ENCODE measurements at regions not wholly inside any gene's neighbourhood (a gene's known extent, or its start where the extent isn't known, plus 50 kb on each side); places are given as distances from the start of the nearest gene placed in this dataset.

- Mint-ChIP-seq H3K4me3 (no peak overlapping the region), H3K27me3 (peaks cover 5% of the 10 kb centered on the region), H3K27ac (no peak overlapping the region), H3K9me3 (ENCODE audit: low read depth) (no peaks in the 10 kb centered on the region), H3K4me1 (ENCODE audit: low read depth) (no peaks in the 10 kb centered on the region), H3K36me3 (no peaks in the 10 kb centered on the region)
These were observed 146.5 kb downstream of the GLI2 start for GRCh38 chr2:120881981-120882788.

DNA sequence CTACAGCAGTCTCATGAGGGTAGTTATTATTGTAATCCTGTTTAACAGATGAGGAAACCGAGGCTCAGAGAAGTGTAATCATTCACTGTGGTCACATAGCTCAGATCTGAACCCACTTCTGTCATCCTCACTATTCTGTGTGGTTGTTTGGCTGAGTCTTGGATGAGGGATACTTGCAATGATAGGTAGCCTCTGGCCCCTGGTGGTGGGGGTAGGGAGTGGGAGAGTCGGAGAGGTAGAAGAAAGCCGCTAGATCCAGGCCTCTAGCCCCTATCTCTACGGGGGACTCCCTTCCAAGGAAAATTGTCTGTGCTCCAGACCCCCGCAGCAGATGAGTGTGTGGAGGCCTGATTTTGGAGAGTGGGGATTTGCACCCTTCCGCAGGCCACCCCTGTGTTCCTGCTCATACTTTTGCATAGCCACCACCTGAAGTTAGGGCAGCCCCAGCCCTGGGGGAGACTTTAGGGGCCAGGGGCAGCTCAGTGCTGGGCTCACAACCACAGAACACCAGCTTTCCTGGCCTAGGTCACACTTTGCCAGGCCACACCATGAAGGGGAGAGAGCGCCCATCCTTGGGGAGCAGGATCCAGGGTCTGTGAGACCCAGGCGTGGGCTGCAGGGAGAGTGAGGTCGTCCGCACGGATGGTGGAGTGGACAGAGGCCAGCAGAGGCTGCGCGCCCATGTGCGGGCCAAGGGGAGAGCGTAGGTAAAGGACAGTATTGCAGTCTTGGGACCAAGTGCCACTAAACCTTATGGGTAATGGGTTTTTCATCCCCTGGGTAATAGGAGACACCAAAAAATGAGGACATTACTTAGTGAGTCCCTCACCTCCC, 148.2 kb downstream of the GLI2 start:
- Mint-ChIP-seq H3K27ac (no peak overlapping the region), H3K36me3 (no peaks in the 10 kb centered on the region), H3K27me3 (peaks cover under 1% of the 10 kb centered on the region), H3K4me3 (no peak overlapping the region), H3K9me3 (ENCODE audit: low read depth) (no peaks in the 10 kb centered on the region), H3K4me1 (ENCODE audit: low read depth) (no peaks in the 10 kb centered on the region)

- Mint-ChIP-seq H3K27me3 (no peaks in the 10 kb centered on the region), H3K27ac (no peak overlapping the region), H3K4me3 (no peak overlapping the region), H3K4me1 (ENCODE audit: low read depth) (no peaks in the 10 kb centered on the region), H3K36me3 (no peaks in the 10 kb centered on the region), H3K9me3 (ENCODE audit: low read depth) (no peaks in the 10 kb centered on the region)
These were observed 149.0 kb downstream of the GLI2 start for GRCh38 chr2:120884472-120885290.

DNA sequence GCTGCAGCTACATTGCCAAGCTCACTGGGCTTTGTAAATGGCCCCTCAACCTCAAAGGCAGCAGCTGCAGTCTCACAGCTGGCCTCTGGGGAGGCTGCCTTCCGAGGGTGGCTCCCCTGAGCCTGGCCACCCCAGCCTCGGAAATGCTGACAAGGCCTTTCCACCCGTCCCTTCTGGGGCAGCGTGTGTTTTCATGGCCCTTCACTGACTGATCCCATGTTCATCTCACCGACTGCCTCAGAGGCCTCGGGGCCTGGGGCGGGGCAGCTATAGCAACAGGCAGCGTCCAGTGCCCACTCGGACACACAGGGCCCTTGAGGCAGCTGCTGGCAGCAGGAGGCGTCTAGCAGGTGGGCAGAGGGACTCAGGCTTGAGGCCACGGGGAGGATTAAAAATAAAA, 149.7 kb downstream of the GLI2 start:
- H3K27ac Mint-ChIP-seq: no peak overlapping the region
- no peak overlapping the region for H3K4me3 Mint-ChIP-seq
- H3K27me3 Mint-ChIP-seq: no peaks in the 10 kb centered on the region
- H3K9me3 Mint-ChIP-seq (ENCODE audit: low read depth): no peaks in the 10 kb centered on the region
- no peaks in the 10 kb centered on the region for H3K4me1 Mint-ChIP-seq (ENCODE audit: low read depth)
- no peaks in the 10 kb centered on the region for H3K36me3 Mint-ChIP-seq

GRCh38 chr2:120885749-120886148, 150.1 kb downstream of the GLI2 start:
- Mint-ChIP-seq H3K4me3 (no peak overlapping the region), H3K27me3 (no peaks in the 10 kb centered on the region), H3K4me1 (ENCODE audit: low read depth) (no peaks in the 10 kb centered on the region), H3K27ac (no peak overlapping the region), H3K36me3 (no peaks in the 10 kb centered on the region), H3K9me3 (ENCODE audit: low read depth) (no peaks in the 10 kb centered on the region)

GRCh38 chr2:120886534-120887319, 151.1 kb downstream of the GLI2 start:
- no peaks in the 10 kb centered on the region for H3K9me3 Mint-ChIP-seq (ENCODE audit: low read depth)
- no peaks in the 10 kb centered on the region for H3K4me1 Mint-ChIP-seq (ENCODE audit: low read depth)
- H3K36me3 Mint-ChIP-seq: no peaks in the 10 kb centered on the region
- no peak overlapping the region for H3K27ac Mint-ChIP-seq
- H3K27me3 Mint-ChIP-seq: no peaks in the 10 kb centered on the region
- H3K4me3 Mint-ChIP-seq: no peak overlapping the region

GRCh38 chr2:120887320-120887697, 151.6 kb downstream of the GLI2 start:
- Mint-ChIP-seq H3K4me3 (no peak overlapping the region), H3K27me3 (no peaks in the 10 kb centered on the region), H3K9me3 (ENCODE audit: low read depth) (no peaks in the 10 kb centered on the region), H3K36me3 (no peaks in the 10 kb centered on the region), H3K4me1 (ENCODE audit: low read depth) (no peaks in the 10 kb centered on the region), H3K27ac (no peak overlapping the region)

GRCh38 chr2:120887741-120888231, 152.1 kb downstream of the GLI2 start:
- H3K27ac Mint-ChIP-seq: no peak overlapping the region
- no peaks in the 10 kb centered on the region for H3K36me3 Mint-ChIP-seq
- H3K4me3 Mint-ChIP-seq: no peak overlapping the region
- H3K4me1 Mint-ChIP-seq (ENCODE audit: low read depth): no peaks in the 10 kb centered on the region
- H3K27me3 Mint-ChIP-seq: no peaks in the 10 kb centered on the region
- H3K9me3 Mint-ChIP-seq (ENCODE audit: low read depth): no peaks in the 10 kb centered on the region

- Mint-ChIP-seq H3K36me3 (no peaks in the 10 kb centered on the region), H3K27me3 (no peaks in the 10 kb centered on the region), H3K4me1 (ENCODE audit: low read depth) (no peaks in the 10 kb centered on the region), H3K9me3 (ENCODE audit: low read depth) (no peaks in the 10 kb centered on the region), H3K4me3 (no peak overlapping the region), H3K27ac (no peak overlapping the region)
These were observed 153.2 kb downstream of the GLI2 start for GRCh38 chr2:120888851-120889250.

GRCh38 chr2:120889936-120890335, 154.3 kb downstream of the GLI2 start:
- no peaks in the 10 kb centered on the region for H3K36me3 Mint-ChIP-seq
- no peak overlapping the region for H3K4me3 Mint-ChIP-seq
- H3K9me3 Mint-ChIP-seq (ENCODE audit: low read depth): no peaks in the 10 kb centered on the region
- no peaks in the 10 kb centered on the region for H3K27me3 Mint-ChIP-seq
- no peak overlapping the region for H3K27ac Mint-ChIP-seq
- no peaks in the 10 kb centered on the region for H3K4me1 Mint-ChIP-seq (ENCODE audit: low read depth)

DNA sequence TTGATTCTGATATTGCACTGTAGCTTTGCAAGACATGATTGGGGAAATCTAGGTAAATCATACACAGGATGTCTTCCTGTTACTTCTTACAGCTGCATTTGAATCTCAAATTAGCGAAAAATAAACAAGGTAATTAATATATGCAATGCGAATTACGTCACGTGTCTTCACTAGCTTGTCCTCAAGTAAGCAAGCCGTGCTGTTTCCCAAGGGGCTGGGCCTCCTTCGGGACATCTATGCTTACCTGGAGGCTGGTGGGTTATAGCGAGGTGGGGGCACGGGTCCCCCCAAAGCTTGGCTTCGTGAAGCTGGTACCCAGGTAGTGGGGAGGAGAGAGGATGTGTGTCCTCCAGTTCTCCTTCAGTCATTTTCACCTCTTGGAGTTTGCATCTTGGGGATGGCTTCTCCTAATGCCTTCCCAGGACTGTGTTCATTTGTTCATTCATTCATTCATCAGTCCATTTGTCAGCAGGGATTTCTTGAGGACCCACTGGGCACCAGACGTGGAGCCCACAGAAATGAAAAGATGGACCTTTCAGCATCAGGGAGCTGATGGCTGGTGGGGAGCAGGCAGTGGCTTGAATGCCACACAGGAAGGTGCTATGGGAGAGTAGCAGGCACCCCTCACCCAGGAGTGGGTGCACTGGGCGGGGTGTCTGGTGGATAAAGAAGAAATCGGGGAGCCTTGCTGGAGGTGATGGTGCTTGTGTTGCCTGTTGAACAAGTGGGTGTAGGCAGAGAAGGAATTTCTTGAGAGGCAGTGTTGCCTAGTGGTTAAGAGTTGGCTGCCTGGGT, 155.1 kb downstream of the GLI2 start:
- no peak overlapping the region for H3K4me3 Mint-ChIP-seq
- H3K4me1 Mint-ChIP-seq (ENCODE audit: low read depth): no peaks in the 10 kb centered on the region
- no peaks in the 10 kb centered on the region for H3K9me3 Mint-ChIP-seq (ENCODE audit: low read depth)
- no peaks in the 10 kb centered on the region for H3K27me3 Mint-ChIP-seq
- H3K36me3 Mint-ChIP-seq: no peaks in the 10 kb centered on the region
- no peak overlapping the region for H3K27ac Mint-ChIP-seq

DNA sequence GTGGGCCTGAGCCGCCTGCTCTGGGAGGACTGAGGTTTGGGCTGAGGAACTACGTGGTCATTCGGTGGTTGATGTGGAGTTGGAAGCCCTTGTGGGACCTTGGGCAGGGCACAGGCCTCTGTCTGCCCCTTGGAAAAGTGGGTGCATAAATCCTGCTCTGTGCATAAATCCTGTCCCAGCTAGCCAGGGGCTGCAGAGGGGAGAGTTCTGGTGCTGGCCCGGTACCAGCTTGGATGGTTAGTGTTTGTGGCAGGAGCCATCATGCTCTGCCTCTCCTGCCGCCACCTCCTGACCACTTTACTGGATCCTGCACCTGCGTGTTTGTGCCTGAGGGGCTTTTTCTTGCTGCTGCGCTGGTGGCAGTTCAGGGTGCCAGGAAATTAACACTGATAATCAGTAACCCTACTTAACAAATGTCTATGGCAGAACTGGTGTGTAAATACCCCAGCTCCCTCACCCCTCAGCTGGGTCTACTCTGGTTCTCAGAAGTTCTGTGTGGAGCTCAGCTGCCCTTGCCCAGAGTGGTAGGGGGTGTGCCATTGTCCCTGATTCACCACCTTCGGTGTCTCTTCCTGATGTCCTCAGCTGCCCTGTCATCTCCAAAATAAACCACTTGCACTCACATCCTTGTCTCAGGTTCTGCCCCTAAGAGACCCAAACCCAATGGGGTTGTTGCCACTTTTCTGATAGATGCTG, 156.8 kb downstream of the GLI2 start:
- Mint-ChIP-seq H3K9me3 (ENCODE audit: low read depth) (no peaks in the 10 kb centered on the region), H3K4me1 (ENCODE audit: low read depth) (no peaks in the 10 kb centered on the region), H3K4me3 (no peak overlapping the region)

GRCh38 chr2:120892967-120893667, 157.4 kb downstream of the GLI2 start:
- Mint-ChIP-seq H3K4me1 (ENCODE audit: low read depth) (no peaks in the 10 kb centered on the region), H3K27me3 (peaks cover 2% of the 10 kb centered on the region), H3K36me3 (no peaks in the 10 kb centered on the region), H3K4me3 (no peak overlapping the region), H3K9me3 (ENCODE audit: low read depth) (no peaks in the 10 kb centered on the region), H3K27ac (no peak overlapping the region)

More for the DNA sequence above, 156.8 kb downstream of the GLI2 start:
- Mint-ChIP-seq H3K36me3 (no peaks in the 10 kb centered on the region), H3K27me3 (peaks cover 2% of the 10 kb centered on the region), H3K27ac (no peak overlapping the region)

Measured in activated naive CD8-positive, alpha-beta T cell (primary cell).